ENCODE measurements at regions not wholly inside any gene's neighbourhood (a gene's known extent, or its start where the extent isn't known, plus 50 kb on each side); places are given as distances from the start of the nearest gene placed in this dataset.

- no peak for DNase-seq
Observed at GRCh38 chr3:74124782-74125181, 489.7 kb downstream of the CNTN3 start.

DNA sequence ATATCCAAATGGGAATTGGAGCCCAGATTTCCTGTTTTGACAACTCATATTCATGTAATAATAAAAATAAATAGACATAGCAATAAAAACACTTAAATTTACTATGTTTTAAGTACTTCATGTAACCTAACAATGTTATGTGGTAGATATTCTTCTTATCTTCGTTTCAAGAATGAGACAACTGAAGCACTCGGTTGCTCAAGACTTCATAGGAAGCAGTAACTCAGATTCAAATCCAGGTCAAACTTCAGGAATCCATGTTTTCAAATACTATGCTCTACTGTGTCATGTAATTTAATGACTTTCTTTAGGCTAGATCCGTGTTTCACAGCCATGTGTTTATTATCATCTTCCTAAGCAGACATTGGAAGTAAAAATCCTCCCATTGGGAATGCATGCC is 492.2 kb downstream of the CNTN3 start:
- DNase-seq = no peak

- DNase-seq = no peak
Observed at GRCh38 chr3:74121761-74122160, 492.7 kb downstream of the CNTN3 start.

DNA sequence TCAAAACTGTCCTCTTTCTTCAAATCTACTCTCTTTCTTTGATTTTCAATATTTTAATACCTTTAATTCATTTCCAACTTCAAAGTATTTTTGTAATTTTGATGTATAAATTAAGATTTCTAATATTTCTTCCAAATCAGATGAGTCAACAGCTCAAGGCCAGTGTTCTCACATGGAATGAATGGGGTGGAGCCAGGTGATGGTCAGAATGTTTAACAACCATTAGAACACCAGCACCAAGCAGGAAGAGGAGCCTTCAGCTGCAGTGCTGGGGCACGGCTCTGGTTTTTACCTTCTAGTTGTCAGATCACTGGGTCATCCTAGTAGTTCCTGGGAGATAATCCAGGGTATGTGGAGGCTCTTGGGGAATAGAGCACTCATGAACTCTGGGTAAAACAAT is 494.5 kb upstream of the PDZRN3 start:
- DNase-seq = no peak

DNA sequence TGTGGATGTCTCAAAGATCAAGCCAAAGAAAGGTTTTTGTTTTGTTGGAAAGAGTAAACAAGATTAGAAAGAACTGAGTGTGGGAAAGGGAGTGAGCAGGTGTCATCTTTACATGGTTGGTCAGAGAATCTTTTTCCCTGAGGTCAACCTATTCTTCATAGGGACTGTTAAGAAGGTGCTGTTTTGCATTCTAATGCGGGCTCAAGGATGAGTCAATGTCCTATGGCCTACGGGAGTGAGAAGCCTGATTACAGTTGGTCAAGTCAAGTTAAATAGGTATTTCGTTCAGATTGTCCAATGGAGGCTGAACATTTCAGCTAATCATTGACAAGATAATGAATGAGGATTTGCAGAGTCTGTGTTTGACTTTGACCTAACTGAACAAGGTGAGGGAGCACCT is 491.2 kb upstream of the PDZRN3 start:
- no peak for DNase-seq

DNA sequence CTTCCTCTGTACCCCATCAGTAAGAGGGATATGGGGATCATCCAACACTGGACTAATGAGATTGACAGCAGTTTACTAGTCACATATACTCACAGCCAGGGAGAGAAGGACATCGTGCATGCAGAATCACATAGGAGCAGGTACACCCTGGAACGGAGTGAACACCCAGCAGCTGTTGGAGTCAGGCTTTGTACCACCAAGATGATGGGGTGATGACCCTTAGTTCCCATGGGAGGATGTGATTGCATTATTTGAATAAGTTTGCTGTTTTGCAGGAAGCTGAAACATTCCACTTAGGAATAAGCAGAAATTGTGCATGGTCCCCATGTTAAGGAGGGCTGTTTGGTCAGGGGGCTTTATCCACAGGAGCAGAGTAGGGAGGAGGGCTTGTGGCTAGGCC is 482.7 kb upstream of the PDZRN3 start:
- no peak for DNase-seq

- DNase-seq = no peak
Observed at GRCh38 chr3:74106925-74107324, 482.2 kb upstream of the PDZRN3 start.

GRCh38 chr3:74091204-74091603 is 466.5 kb upstream of the PDZRN3 start:
- no peak for DNase-seq

DNA sequence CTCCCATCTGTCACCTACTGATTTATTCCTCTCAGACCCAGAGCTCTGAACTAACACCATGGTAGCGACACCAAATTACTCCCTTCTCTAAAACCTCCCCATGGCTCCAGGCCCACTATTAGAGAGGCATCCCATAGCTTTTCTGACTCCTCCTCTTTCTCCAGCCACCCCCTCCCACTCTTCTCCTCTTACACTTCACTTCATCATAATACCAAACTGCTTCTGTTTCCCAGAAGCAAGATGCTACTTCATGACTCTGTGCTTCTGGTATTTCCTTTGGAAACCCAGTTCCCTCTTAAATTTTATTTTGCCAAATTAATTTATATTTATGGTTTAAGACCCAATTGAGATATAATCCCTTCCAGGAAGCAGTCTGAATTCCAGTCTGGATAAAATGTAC is 465.1 kb upstream of the PDZRN3 start:
- DNase-seq = no peak

DNA sequence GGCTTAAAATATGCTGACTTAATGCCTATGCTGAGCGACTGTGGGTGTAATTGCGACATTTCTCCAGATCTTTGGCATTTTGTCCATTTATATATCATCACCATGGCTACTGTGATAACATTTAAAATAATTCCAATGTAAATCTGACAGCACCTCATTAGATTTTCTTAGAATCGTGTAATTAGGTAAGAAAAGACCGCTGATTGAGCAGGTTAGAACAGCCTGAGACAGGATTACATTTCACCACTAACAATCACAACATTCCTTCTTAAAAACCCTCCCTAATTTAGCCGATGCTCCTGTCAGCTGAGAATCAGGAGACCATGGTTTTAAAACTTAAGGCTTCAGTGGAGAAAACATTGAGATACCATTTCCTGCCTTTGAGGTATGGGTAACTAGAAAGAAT is 455.3 kb upstream of the PDZRN3 start:
- no peak for DNase-seq

- no peak for DNase-seq
Observed at GRCh38 chr3:74075241-74075640, 450.5 kb upstream of the PDZRN3 start.

DNA sequence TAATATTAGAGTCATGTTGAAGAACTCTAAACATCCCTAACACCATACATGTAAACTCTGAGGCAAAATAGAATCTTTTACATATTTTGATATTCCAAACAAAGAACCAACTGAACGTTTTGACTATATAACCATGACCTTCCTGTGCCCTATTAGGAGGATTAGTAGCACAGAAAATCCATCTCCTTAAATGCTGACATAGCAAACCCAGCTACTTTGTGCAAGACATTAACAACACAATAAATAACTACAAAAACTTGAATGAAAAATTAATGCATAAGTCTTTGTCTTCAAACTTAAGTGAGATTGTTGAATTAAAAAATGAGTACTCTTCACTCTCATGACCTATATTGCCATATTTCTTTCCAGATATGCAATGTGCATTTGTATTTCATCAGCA is 450.0 kb upstream of the PDZRN3 start:
- no peak for DNase-seq

DNA sequence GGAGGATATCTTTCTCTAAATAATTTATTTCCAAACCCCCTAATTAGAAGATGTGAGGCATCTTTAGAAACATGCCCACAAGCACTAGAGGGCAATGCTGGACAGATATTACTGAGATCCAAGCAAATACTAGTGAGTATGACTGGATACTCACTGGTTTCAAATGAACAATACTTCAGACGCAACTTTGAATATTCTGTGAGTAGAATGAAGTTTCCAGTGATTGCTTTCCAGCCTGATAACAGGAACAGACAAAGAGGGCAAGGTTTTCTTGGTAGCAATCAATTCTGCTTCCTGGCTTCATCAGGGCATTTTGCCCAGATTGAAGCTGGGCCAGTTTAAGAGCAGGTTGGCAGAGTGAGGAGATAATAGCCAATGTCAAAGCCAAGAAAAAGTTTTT is 442.6 kb upstream of the PDZRN3 start:
- no peak for DNase-seq

DNA sequence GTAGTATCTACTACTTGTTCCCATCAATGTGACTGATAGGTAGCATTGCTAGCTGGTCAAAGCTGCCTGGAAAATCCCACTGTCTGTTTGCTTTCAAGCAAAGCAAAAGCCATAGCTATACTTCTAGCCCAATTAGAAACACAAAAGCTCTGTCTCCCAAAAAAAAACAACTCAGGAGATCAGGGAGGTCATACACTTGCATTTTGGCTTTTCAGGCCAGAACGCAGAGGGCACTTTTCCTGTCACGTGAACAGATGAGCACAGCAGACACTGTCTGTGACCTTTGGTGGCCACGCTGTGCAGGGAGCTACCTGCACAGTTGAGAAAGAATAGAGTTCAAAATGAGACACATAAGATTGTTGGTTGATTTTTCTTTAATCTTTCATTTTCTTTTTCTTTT is 441.7 kb upstream of the PDZRN3 start:
- no peak for DNase-seq

- DNase-seq = no peak
Observed at GRCh38 chr3:74059923-74060600, 435.3 kb upstream of the PDZRN3 start.

DNA sequence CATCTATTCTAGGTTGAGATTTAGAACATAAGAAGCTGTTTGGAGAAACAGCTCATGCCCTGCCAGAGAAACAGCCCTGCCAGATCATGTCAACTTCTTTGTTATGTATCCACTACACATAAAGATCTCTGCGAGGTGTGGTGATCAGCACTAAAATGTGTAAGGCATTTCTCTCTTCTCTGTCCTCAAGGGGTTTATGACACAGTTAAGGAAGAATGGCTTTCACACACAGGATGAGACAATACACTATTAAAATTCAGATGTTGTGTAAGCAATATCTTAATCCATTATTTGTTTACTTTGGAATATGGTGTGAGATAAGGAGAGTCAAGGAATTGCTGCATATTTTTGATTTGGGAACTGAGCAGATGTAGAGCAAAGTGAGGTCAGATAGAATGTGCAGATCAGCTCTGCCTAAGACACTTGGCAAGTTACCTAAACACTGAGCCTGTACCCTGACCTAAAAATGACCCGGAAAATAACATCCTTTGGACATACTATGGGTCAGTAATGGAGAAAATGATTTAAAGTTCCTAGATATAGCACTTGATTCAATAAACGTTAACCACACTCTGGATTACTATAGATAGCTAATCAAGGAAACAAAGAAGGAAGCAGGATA is 434.7 kb upstream of the PDZRN3 start:
- DNase-seq = no peak

- DNase-seq = no peak
Observed at GRCh38 chr3:74057169-74057568, 432.4 kb upstream of the PDZRN3 start.

DNA sequence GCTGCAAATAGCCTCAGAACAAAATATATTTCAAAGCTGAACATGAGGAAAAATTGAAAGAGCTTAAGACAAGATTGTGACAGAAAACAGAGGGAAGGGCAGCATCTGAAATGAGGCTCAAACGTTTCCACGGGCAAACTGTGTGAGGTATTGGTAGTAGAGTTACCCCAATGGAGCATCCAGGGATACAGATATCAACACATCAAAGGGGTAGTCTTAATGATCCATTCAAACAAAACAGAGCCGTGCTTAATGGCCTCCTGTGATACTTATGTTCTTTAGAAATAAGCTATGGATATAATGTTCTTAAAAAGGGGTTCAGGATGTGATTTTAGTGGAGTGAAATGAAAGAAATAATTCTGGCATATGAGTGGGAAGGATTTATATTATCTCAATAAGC is 430.3 kb upstream of the PDZRN3 start:
- DNase-seq = no peak

- DNase-seq = no peak
Observed at GRCh38 chr3:74054566-74054965, 429.8 kb upstream of the PDZRN3 start.

- DNase-seq = no peak
Observed at GRCh38 chr3:74053970-74054516, 429.3 kb upstream of the PDZRN3 start.

GRCh38 chr3:74049444-74049843 is 424.7 kb upstream of the PDZRN3 start:
- DNase-seq = no peak

DNA sequence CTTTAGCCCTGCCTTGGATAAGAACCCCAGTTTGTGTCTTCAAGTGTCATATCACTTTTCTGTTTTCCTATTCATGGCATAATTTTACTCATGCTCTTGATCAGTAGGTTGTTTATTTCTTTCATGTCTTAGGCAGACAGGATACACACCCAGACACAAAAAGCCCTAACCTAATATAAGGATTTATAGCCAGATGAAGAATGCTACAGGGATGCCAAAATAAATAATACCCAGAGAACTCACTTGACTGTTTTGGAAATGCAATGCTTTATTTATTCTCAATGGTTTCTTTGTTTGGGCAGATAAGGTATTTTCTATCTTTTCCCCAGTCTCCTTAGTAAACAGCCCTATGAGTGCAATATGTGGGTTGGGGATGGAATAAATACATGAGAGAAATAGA is 424.0 kb upstream of the PDZRN3 start:
- no peak for DNase-seq

DNA sequence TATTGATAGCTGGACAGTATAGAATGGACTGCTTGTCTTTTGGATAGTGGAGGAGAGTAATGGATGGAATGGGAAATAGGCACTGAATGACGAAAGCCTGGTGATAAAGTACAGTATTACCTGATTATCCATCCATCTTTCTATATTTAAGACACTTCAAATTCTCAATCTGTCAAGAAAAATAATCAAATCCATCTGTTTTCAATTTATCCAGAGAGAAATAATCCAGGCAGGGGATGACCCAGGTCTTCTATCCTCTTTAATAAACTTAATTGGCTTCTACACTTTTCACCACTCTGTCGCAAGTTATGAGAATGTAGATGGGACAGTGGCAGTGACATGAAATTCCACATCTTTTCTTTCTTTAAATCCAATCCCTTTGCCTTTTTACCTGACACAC is 420.3 kb upstream of the PDZRN3 start:
- no peak for DNase-seq

- no peak for DNase-seq
Observed at GRCh38 chr3:74041068-74041675, 416.4 kb upstream of the PDZRN3 start.
